ENCODE measurements at regions not wholly inside any gene's neighbourhood (a gene's known extent, or its start where the extent isn't known, plus 50 kb on each side); places are given as distances from the start of the nearest gene placed in this dataset.

- Histone ChIP-seq H3K4me1 (ENCODE audit: control insufficient read depth in 5 of 5, insufficient read depth in 5 of 5, low read length in 5 of 5) (peaks cover 0 to 4% (median under 1%) of the 10 kb centered on the region in 5 donors), H3K36me3 (ENCODE audit: control insufficient read depth in 4 of 4, insufficient read depth in 4 of 4, low read length in 4 of 4) (no peaks in the 10 kb centered on the region), H3K27me3 (ENCODE audit: control insufficient read depth in 3 of 3, insufficient read depth in 3 of 3, low read length in 2 of 3) (no peaks in the 10 kb centered on the region), H3K27ac (ENCODE audit: low read depth in 1 of 2, low read length in 1 of 2) (no peak overlapping the region), H3K9ac (ENCODE audit: insufficient read depth in 1 of 2, low read length in 2 of 2) (no peak overlapping the region), H3K9me3 (ENCODE audit: control insufficient read depth in 4 of 4, insufficient read depth in 3 of 4, low read length in 3 of 4) (no peaks in the 10 kb centered on the region), H3K4me3 (no peak overlapping the region)
- DNase-seq (peak in 1 of 3 donors; percentile 45), ATAC-seq (ENCODE audit: insufficient read depth, low FRiP score) (no peak)
- 80 to 89% methylated on average over 5 of the region's 5 CpGs for WGBS, 2 donors
- no peak for TF ChIP-seq CTCF (IDR thresholded peaks at IDR 0.05; ENCODE audit: control extremely low read depth, extremely low read depth)
These were observed 57.4 kb upstream of the JAK2 start for GRCh38 chr9:4927701-4928100.

GRCh38 chr9:4929917-4930316, 55.2 kb upstream of the JAK2 start:
- Histone ChIP-seq H3K9ac (ENCODE audit: insufficient read depth in 1 of 2, low read length in 2 of 2) (no peak overlapping the region), H3K27me3 (ENCODE audit: control insufficient read depth in 3 of 3, insufficient read depth in 3 of 3, low read length in 2 of 3) (no peaks in the 10 kb centered on the region), H3K9me3 (ENCODE audit: control insufficient read depth in 4 of 4, insufficient read depth in 3 of 4, low read length in 3 of 4) (no peaks in the 10 kb centered on the region), H3K27ac (ENCODE audit: low read depth in 1 of 2, low read length in 1 of 2) (no peak overlapping the region), H3K4me3 (no peak overlapping the region), H3K4me1 (ENCODE audit: control insufficient read depth in 5 of 5, insufficient read depth in 5 of 5, low read length in 5 of 5) (peaks cover 0 to 4% (median 4%) of the 10 kb centered on the region in 5 donors), H3K36me3 (ENCODE audit: control insufficient read depth in 4 of 4, insufficient read depth in 4 of 4, low read length in 4 of 4) (no peaks in the 10 kb centered on the region)
- TF ChIP-seq CTCF (IDR thresholded peaks at IDR 0.05; ENCODE audit: control extremely low read depth, extremely low read depth): no peak
- no peak for ATAC-seq (ENCODE audit: insufficient read depth, low FRiP score)
- 52 to 70% methylated on average over 2 of the region's 2 CpGs for WGBS, 2 donors
- DNase-seq: no peak

GRCh38 chr9:4932681-4933080, 52.4 kb upstream of the JAK2 start:
- Histone ChIP-seq H3K4me1 (ENCODE audit: control insufficient read depth in 5 of 5, insufficient read depth in 5 of 5, low read length in 5 of 5) (peaks cover 2 to 9% (median 6%) of the 10 kb centered on the region in 5 donors), H3K27ac (ENCODE audit: low read depth in 1 of 2, low read length in 1 of 2) (no peak overlapping the region), H3K4me3 (no peak overlapping the region), H3K9ac (ENCODE audit: insufficient read depth in 1 of 2, low read length in 2 of 2) (no peak overlapping the region), H3K27me3 (ENCODE audit: control insufficient read depth in 3 of 3, insufficient read depth in 3 of 3, low read length in 2 of 3) (no peaks in the 10 kb centered on the region), H3K36me3 (ENCODE audit: control insufficient read depth in 4 of 4, insufficient read depth in 4 of 4, low read length in 4 of 4) (no peaks in the 10 kb centered on the region), H3K9me3 (ENCODE audit: control insufficient read depth in 4 of 4, insufficient read depth in 3 of 4, low read length in 3 of 4) (no peaks in the 10 kb centered on the region)
- no peak for DNase-seq
- WGBS, 2 donors: 87 to 96% methylated on average over 4 of the region's 4 CpGs
- no peak for ATAC-seq (ENCODE audit: insufficient read depth, low FRiP score)
- no peak for TF ChIP-seq CTCF (IDR thresholded peaks at IDR 0.05; ENCODE audit: control extremely low read depth, extremely low read depth)

GRCh38 chr9:4933177-4933576, 51.9 kb upstream of the JAK2 start:
- no peak for ATAC-seq (ENCODE audit: insufficient read depth, low FRiP score)
- Histone ChIP-seq H3K4me1 (ENCODE audit: control insufficient read depth in 5 of 5, insufficient read depth in 5 of 5, low read length in 5 of 5) (peaks cover 0 to 11% (median 8%) of the 10 kb centered on the region in 5 donors), H3K9me3 (ENCODE audit: control insufficient read depth in 4 of 4, insufficient read depth in 3 of 4, low read length in 3 of 4) (no peaks in the 10 kb centered on the region), H3K27me3 (ENCODE audit: control insufficient read depth in 3 of 3, insufficient read depth in 3 of 3, low read length in 2 of 3) (no peaks in the 10 kb centered on the region), H3K4me3 (no peak overlapping the region), H3K27ac (ENCODE audit: low read depth in 1 of 2, low read length in 1 of 2) (peak overlapping the region in 1 of 2 donors; percentile 68), H3K9ac (ENCODE audit: insufficient read depth in 1 of 2, low read length in 2 of 2) (no peak overlapping the region), H3K36me3 (ENCODE audit: control insufficient read depth in 4 of 4, insufficient read depth in 4 of 4, low read length in 4 of 4) (no peaks in the 10 kb centered on the region)
- no peak for TF ChIP-seq CTCF (IDR thresholded peaks at IDR 0.05; ENCODE audit: control extremely low read depth, extremely low read depth)
- peak in 1 of 3 donors; percentile 35 for DNase-seq
- 67 to 91% methylated on average over 4 of the region's 4 CpGs for WGBS, 2 donors
